IMR-90 (cell line): ENCODE measurements at regions not wholly inside any gene's neighbourhood (a gene's known extent, or its start where the extent isn't known, plus 50 kb on each side); places are given as distances from the start of the nearest gene placed in this dataset.

Experiments
- ATAC-seq: fragments of 200-7000 bp; cut with Tn5 transposase; 2 replicates; pipeline ENCODE4 v1.9.1; 2020; ENCODE audit warnings: low read depth, mild to moderate bottlenecking, moderate library complexity
- BruUV-seq: library from RNA; stranded (reverse); fragments of 400-500 nt; replicated peaks from 2 replicates; lab custom pipeline; 2021; lab: Mats Ljungman, UMichigan
- CTCF ChIA-PET: fragments of 300-600 bp; formaldehyde crosslinking; extraction: SDS; loops from one replicate; lab custom pipeline; 2021; ENCODE audit warnings: antibody characterized with exemption; lab: Yijun Ruan, JAX
- POLR2A ChIA-PET: fragments of 300-600 bp; sonication (Branson Sonifier 250); formaldehyde crosslinking; loops from one replicate; lab custom pipeline; 2022; ENCODE audit warnings: antibody characterized with exemption; ENCODE audit not compliant: unreplicated experiment; lab: Charles Lee
- DNase-seq: peaks from one replicate; pipeline ENCODE4 v3.0.0; 2013
- H2AFZ ChIP-seq: replicated peaks from 2 replicates; pipeline ENCODE3; 2013; ENCODE audit warnings: low read length, mild to moderate bottlenecking; ENCODE audit not compliant: poor library complexity
- H2AK5ac ChIP-seq: 2 replicates; pipeline ENCODE4 v1.6.1; 2013; ENCODE audit warnings: low read depth, low read length, inconsistent platforms
- H2AK9ac ChIP-seq: replicated peaks from 2 replicates; pipeline ENCODE3; 2013; ENCODE audit warnings: mild to moderate bottlenecking, low read depth, low read length, moderate library complexity; ENCODE audit not compliant: poor library complexity
- H2BK120ac ChIP-seq: 2 replicates; pipeline ENCODE4 v1.6.1; 2013; ENCODE audit warnings: low read depth, low read length, inconsistent platforms
- H2BK15ac ChIP-seq: 3 replicates; pipeline ENCODE4 v1.6.1; 2013; ENCODE audit warnings: low read depth, low read length, inconsistent platforms
- H2BK20ac ChIP-seq: 2 replicates; pipeline ENCODE4 v1.6.1; 2013; ENCODE audit warnings: low read depth, mild to moderate bottlenecking, inconsistent platforms, low read length, moderate library complexity
- H2BK5ac ChIP-seq: 2 replicates; pipeline ENCODE4 v1.6.1; 2013; ENCODE audit warnings: mild to moderate bottlenecking, low read depth, low read length, inconsistent platforms; ENCODE audit not compliant: poor library complexity, severe bottlenecking
- H3K14ac ChIP-seq: replicated peaks from 2 replicates; pipeline ENCODE4 v1.6.1; 2013; ENCODE audit warnings: low read depth, low read length, inconsistent platforms
- H3K18ac ChIP-seq: 2 replicates; pipeline ENCODE4 v1.6.1; 2013; ENCODE audit warnings: low read depth, low read length, control low read depth
- H3K23ac ChIP-seq: 2 replicates; pipeline ENCODE4 v1.6.1; 2013; ENCODE audit warnings: low read depth, low read length, inconsistent platforms
- H3K27ac ChIP-seq: 2 replicates; pipeline ENCODE4 v1.5.1; 2013; ENCODE audit warnings: mild to moderate bottlenecking, control low read depth, low read length; ENCODE audit not compliant: insufficient read depth
- H3K27me3 ChIP-seq: 2 replicates; pipeline ENCODE4 v1.6.1; 2013; ENCODE audit warnings: low read length; ENCODE audit not compliant: control insufficient read depth, insufficient read depth
- H3K36me3 ChIP-seq: 2 replicates; pipeline ENCODE4 v1.6.1; 2013; ENCODE audit warnings: low read length, mixed read lengths; ENCODE audit not compliant: control insufficient read depth, insufficient read depth
- H3K4ac ChIP-seq: 2 replicates; pipeline ENCODE4 v1.6.1; 2013; ENCODE audit warnings: low read depth, low read length, inconsistent platforms
- H3K4me1 ChIP-seq: 2 replicates; pipeline ENCODE4 v1.6.1; 2013; ENCODE audit warnings: low read length, mixed read lengths; ENCODE audit not compliant: control insufficient read depth, insufficient read depth
- H3K4me2 ChIP-seq: 2 replicates; pipeline ENCODE4 v1.6.1; 2013; ENCODE audit warnings: low read depth, mild to moderate bottlenecking, control low read depth, low read length, moderate library complexity
- H3K4me3 ChIP-seq: 2 replicates; pipeline ENCODE4 v1.5.1; 2013; ENCODE audit warnings: low read depth, mild to moderate bottlenecking, control low read depth, low read length, moderate library complexity; ENCODE audit not compliant: insufficient read depth
- H3K56ac ChIP-seq: 2 replicates; pipeline ENCODE4 v1.6.1; 2013; ENCODE audit warnings: low read length, inconsistent platforms; ENCODE audit not compliant: insufficient read depth; ENCODE audit errors: extremely low read depth
- H3K79me1 ChIP-seq, 2 experiments: 2 replicates each; pipeline ENCODE4 v1.6.1; 2013; ENCODE audit warnings: low read length in 2 of 2, inconsistent platforms in 1 of 2, low read depth in 1 of 2
- H3K9ac ChIP-seq: 2 replicates; pipeline ENCODE4 v1.6.1; 2013; ENCODE audit warnings: low read depth, low read length, control low read depth
- H3K9me1 ChIP-seq: 2 replicates; pipeline ENCODE4 v1.6.1; 2013; ENCODE audit warnings: low read length, inconsistent platforms; ENCODE audit not compliant: insufficient read depth
- H3K9me3 ChIP-seq: 2 replicates; pipeline ENCODE4 v1.6.1; 2013; ENCODE audit warnings: low read length; ENCODE audit not compliant: control insufficient read depth, insufficient read depth
- H4K20me1 ChIP-seq: 2 replicates; pipeline ENCODE4 v1.6.1; 2013; ENCODE audit warnings: low read length, inconsistent platforms; ENCODE audit not compliant: insufficient read depth
- H4K5ac ChIP-seq: 2 replicates; pipeline ENCODE4 v1.6.1; 2013; ENCODE audit warnings: mild to moderate bottlenecking, low read depth, low read length, control low read depth
- H4K8ac ChIP-seq, 2 experiments: 2 replicates each; pipeline ENCODE4 v1.6.1; 2013; ENCODE audit warnings: low read depth in 2 of 2, low read length in 2 of 2, control low read depth in 1 of 2, inconsistent platforms in 1 of 2
- H4K91ac ChIP-seq: 2 replicates; pipeline ENCODE4 v1.6.1; 2013; ENCODE audit warnings: low read depth, low read length, inconsistent platforms; ENCODE audit not compliant: insufficient read depth
- BHLHE40 ChIP-seq: fragments of 150-350 bp; IDR thresholded peaks from 2 replicates; pipeline ENCODE4 v1.6.1; 2016; ENCODE audit warnings: mild to moderate bottlenecking, low read depth, low read length
- CEBPB ChIP-seq: IDR thresholded peaks from 2 replicates; pipeline ENCODE4 v1.6.1; 2012; ENCODE audit warnings: low read depth, low read length, improper control_type of control experiment
- CHD1 ChIP-seq: IDR thresholded peaks from 2 replicates; pipeline ENCODE4 v1.6.1; 2012; ENCODE audit warnings: low read depth, low read length, improper control_type of control experiment
- CTCF ChIP-seq: conservative IDR thresholded peaks from 2 replicates; pipeline ENCODE4 v1.5.1; 2012; ENCODE audit warnings: mild to moderate bottlenecking, low read depth, low read length, improper control_type of control experiment
- ELK1 ChIP-seq: fragments of 150-350 bp; IDR thresholded peaks from 2 replicates; pipeline ENCODE4 v1.6.1; 2016; ENCODE audit warnings: low read depth, mild to moderate bottlenecking, low read length, moderate library complexity, borderline replicate concordance
- FOS ChIP-seq: fragments of 150-350 bp; IDR thresholded peaks from 2 replicates; pipeline ENCODE4 v1.6.1; 2016; ENCODE audit warnings: low read depth, low read length
- MAFK ChIP-seq: IDR thresholded peaks from 2 replicates; pipeline ENCODE4 v1.6.1; 2012; ENCODE audit warnings: low read depth, low read length, improper control_type of control experiment
- MAZ ChIP-seq: IDR thresholded peaks from 2 replicates; pipeline ENCODE4 v1.6.1; 2012; ENCODE audit warnings: low read depth, mild to moderate bottlenecking, low read length, improper control_type of control experiment, moderate library complexity, borderline replicate concordance
- MXI1 ChIP-seq: IDR thresholded peaks from 2 replicates; pipeline ENCODE4 v1.6.1; 2012; ENCODE audit warnings: low read depth, mild to moderate bottlenecking, low read length, moderate library complexity, borderline replicate concordance
- POLR2A ChIP-seq: IDR thresholded peaks from 2 replicates; pipeline ENCODE4 v1.6.1; 2012; ENCODE audit warnings: mild to moderate bottlenecking, low read depth, low read length
- RAD21 ChIP-seq: IDR thresholded peaks from 2 replicates; pipeline ENCODE4 v1.6.1; 2012; ENCODE audit warnings: low read length, improper control_type of control experiment
- RCOR1 ChIP-seq: IDR thresholded peaks from 2 replicates; pipeline ENCODE4 v1.6.1; 2012; ENCODE audit warnings: mild to moderate bottlenecking, low read length, improper control_type of control experiment; ENCODE audit not compliant: insufficient replicate concordance
- SMC3 ChIP-seq: fragments of 150-350 bp; IDR thresholded peaks from 2 replicates; pipeline ENCODE4 v1.6.1; 2016; ENCODE audit warnings: low read depth, mild to moderate bottlenecking, antibody characterized with exemption, low read length, moderate library complexity
- USF2 ChIP-seq: fragments of 150-350 bp; IDR thresholded peaks from 2 replicates; pipeline ENCODE4 v1.6.1; 2017; ENCODE audit warnings: mild to moderate bottlenecking, antibody characterized with exemption, low read length, low read depth
- dilution Hi-C: fragments of 300-500 bp; cut with HindIII; formaldehyde crosslinking; loops from one replicate; pipeline ENCODE4 v1.14.3; 2018; ENCODE audit warnings: low sequenced_read_pairs; ENCODE audit not compliant: unreplicated experiment
- in situ Hi-C: fragments of 300-500 bp; cut with MboI; formaldehyde crosslinking; loops from 3 replicates; pipeline ENCODE4 v1.14.3; 2019; ENCODE audit warnings: low sequenced_read_pairs, inconsistent platforms, mixed read lengths
- intact Hi-C: fragments of 100-400 bp; cut with micrococcal nuclease; formaldehyde crosslinking; loops from 2 replicates; pipeline ENCODE4 v1.10.0; 2022

GRCh38 chr7:17721736-17722285 lies 218.5 kb downstream of the SNX13 start:
- dilution Hi-C loops, result no loop called here
- Histone ChIP-seq H2AFZ (no peak overlapping the region), H3K4ac (no peak overlapping the region), H2BK120ac (no peak overlapping the region), H4K20me1 (no peaks in the 10 kb centered on the region), H3K27me3 (peaks cover 4% of the 10 kb centered on the region; the same call in 1 of the 2 replicates), H3K4me1 (no peaks in the 10 kb centered on the region), H3K4me3 (no peak overlapping the region), H3K4me2 (no peak overlapping the region), H2AK9ac (no peak overlapping the region), H3K27ac (no peak overlapping the region), H2BK5ac (no peak overlapping the region), H2AK5ac (no peak overlapping the region), H3K36me3 (no peaks in the 10 kb centered on the region), H4K5ac (no peak overlapping the region), H3K9ac (no peak overlapping the region), H2BK20ac (no peak overlapping the region), H3K56ac (no peak overlapping the region), H3K23ac (no peak overlapping the region), H3K9me1 (no peaks in the 10 kb centered on the region), H4K8ac (no peak overlapping the region), H3K9me3 (no peaks in the 10 kb centered on the region), H3K79me1 (no peaks in the 10 kb centered on the region), H2BK15ac (no peak overlapping the region), H4K91ac (no peak overlapping the region), H3K14ac (no peak overlapping the region), H3K18ac (no peak overlapping the region)
- no TSS peak for BruUV-seq
- ChIA-PET POLR2A (no interaction called here), CTCF (no interaction called here)
- intact Hi-C loops, result no loop called here
- in situ Hi-C loops, result loop anchor here (25.0 kb wide), 1 partner anchor 1940 kb away; no protein-coding TSS in a partner anchor
- TF ChIP-seq BHLHE40 (no peak), ELK1 (no peak), MAFK (no peak), RAD21 (no peak), USF2 (no peak), CTCF (no peak), SMC3 (no peak), MAZ (no peak), FOS (no peak), POLR2A (no peak), MXI1 (no peak), RCOR1 (no peak), CHD1 (no peak), CEBPB (no peak)
- DNase-seq (no peak), ATAC-seq (no peak)
